HUES48 (cell line): ENCODE measurements at regions not wholly inside any gene's neighbourhood (a gene's known extent, or its start where the extent isn't known, plus 50 kb on each side); places are given as distances from the start of the nearest gene placed in this dataset.
"Not testable (repeated sequence)": the region's sequence is repeated elsewhere in the genome, so short reads cannot be mapped to it uniquely, and the experiment has no call there.

ENCODE experiments used
- H3K27ac ChIP-seq: one replicate; pipeline ENCODE4 v1.7.0; 2013; ENCODE audit warnings: low read depth, low read length, inconsistent platforms
- H3K27me3 ChIP-seq: 2 replicates; pipeline ENCODE4 v1.6.1; 2013; ENCODE audit warnings: mild to moderate bottlenecking, low read length; ENCODE audit not compliant: control insufficient read depth, insufficient read depth
- H3K36me3 ChIP-seq: 2 replicates; pipeline ENCODE4 v1.6.1; 2013; ENCODE audit warnings: low read length; ENCODE audit not compliant: control insufficient read depth, insufficient read depth
- H3K4me1 ChIP-seq: 2 replicates; pipeline ENCODE4 v1.6.1; 2013; ENCODE audit warnings: mild to moderate bottlenecking, low read length; ENCODE audit not compliant: control insufficient read depth, insufficient read depth
- H3K4me3 ChIP-seq: 2 replicates; pipeline ENCODE4 v1.5.1; 2013; ENCODE audit warnings: mild to moderate bottlenecking, low read depth, low read length
- H3K9ac ChIP-seq: 2 replicates; pipeline ENCODE4 v1.6.1; 2013; ENCODE audit warnings: mild to moderate bottlenecking, low read depth, low read length, moderate library complexity
- H3K9me3 ChIP-seq: 2 replicates; pipeline ENCODE4 v1.6.1; 2013; ENCODE audit warnings: low read length; ENCODE audit not compliant: control insufficient read depth, insufficient read depth

DNA sequence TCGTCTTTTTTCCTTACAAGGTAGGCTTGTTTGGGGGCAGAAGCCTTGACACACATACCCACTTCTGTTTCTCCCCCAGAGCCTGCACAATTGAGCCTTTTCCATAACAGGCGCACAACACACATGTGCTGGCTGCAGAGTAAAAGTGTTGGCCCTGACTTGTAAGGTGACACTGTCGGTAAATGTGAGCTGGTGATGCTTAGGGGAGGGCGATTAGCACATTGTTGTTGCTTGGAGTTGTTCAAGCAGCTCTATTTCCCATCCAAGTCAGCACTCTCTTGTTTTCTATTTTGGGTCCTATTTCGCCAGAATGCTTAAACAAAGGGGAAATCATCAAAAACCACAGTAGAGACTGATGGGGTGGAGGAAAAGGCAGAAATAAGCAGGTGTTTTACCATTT lies 51.9 kb upstream of the PTPRJ start:
- no peak overlapping the region for H3K9ac ChIP-seq
- no peak overlapping the region for H3K27ac ChIP-seq
- no peak overlapping the region for H3K4me3 ChIP-seq
- H3K27me3 ChIP-seq, result no peaks in the 10 kb centered on the region
- H3K9me3 ChIP-seq, result no peaks in the 10 kb centered on the region
- no peaks in the 10 kb centered on the region for H3K36me3 ChIP-seq
- peaks cover 8% of the 10 kb centered on the region; the same call in 1 of the 2 replicates for H3K4me1 ChIP-seq

DNA sequence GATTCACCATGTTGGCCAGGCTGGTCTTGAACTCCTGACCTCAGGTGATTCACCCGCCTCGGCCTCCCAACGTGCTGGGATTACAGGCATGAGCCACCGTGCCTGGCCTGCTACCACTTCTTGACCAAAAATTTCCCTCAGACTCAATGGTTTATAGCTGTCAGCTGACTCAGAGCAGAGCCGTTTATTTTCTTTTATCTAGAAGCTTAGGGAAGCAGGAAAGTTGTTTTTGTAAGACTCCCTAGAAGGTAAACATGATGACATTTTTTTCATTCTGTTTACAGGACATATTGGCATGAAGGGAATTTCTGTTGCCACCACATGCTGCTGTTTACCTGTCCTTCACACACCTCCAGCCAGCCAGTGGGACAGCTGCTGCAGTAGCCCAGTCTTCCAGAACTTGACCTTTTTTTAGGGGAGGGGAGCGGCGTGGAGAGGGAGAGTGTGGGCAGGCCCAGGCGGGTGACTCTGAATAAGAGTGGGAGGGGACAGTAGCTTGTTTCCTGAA lies 56.1 kb upstream of the PTPRJ start:
- Histone ChIP-seq H3K4me3 (no peak overlapping the region), H3K9ac (no peak overlapping the region), H3K9me3 (no peaks in the 10 kb centered on the region), H3K36me3 (no peaks in the 10 kb centered on the region), H3K27me3 (no peaks in the 10 kb centered on the region), H3K27ac (no peak overlapping the region), H3K4me1 (peaks cover 8% of the 10 kb centered on the region; the same call in 1 of the 2 replicates)

DNA sequence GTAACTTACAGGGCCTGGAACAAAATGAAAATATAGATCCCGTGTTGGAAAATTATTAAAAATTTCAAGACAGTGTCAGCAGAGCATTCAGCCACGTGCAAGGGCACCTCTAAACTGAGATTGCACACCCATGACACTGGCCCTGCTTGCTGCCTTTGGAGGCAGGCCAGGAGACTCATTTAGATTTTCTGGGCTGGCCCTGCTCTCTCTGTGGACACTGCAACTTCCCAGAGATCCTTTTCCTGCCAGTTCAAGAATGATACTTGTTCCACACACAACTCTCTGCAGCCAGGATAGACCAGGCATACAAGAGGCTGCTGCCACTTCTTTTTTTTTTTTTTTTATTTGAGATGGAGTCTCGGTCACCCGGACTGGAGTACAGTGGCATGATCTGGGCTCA lies 56.7 kb upstream of the PTPRJ start:
- no peak overlapping the region for H3K9ac ChIP-seq
- H3K4me1 ChIP-seq, result peaks cover 9% of the 10 kb centered on the region; the same call in 1 of the 2 replicates
- H3K4me3 ChIP-seq, result no peak overlapping the region
- H3K27me3 ChIP-seq, result no peaks in the 10 kb centered on the region
- no peaks in the 10 kb centered on the region for H3K9me3 ChIP-seq
- H3K27ac ChIP-seq, result no peak overlapping the region
- H3K36me3 ChIP-seq, result no peaks in the 10 kb centered on the region

DNA sequence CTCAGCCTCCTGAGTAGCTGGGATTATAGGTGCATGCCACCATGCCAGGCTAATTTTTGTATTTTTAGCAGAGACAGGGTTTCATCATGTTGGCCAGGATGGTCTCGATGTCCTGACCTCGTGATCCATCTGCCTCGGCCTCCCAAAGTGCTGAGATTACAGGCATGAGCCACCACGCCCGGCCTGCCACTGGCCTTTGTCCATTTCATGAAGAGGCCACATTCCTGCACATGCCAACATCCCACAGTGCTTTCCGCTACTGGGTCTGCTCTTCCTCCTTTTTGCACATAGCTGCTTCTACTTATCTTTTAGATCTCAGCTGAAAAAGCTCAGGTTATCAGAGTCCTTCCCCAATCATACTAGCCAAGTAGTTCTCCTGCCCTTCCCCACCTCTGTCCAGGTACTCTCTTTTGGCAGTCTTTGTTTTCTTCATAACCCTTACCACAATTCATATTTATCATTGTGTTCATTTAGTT lies 59.2 kb upstream of the PTPRJ start:
- H3K9me3 ChIP-seq, H3K27ac ChIP-seq, H3K9ac ChIP-seq, H3K36me3 ChIP-seq, H3K27me3 ChIP-seq, H3K4me3 ChIP-seq: not testable (repeated sequence)
- H3K4me1 ChIP-seq, result peaks cover 13% of the 10 kb centered on the region

DNA sequence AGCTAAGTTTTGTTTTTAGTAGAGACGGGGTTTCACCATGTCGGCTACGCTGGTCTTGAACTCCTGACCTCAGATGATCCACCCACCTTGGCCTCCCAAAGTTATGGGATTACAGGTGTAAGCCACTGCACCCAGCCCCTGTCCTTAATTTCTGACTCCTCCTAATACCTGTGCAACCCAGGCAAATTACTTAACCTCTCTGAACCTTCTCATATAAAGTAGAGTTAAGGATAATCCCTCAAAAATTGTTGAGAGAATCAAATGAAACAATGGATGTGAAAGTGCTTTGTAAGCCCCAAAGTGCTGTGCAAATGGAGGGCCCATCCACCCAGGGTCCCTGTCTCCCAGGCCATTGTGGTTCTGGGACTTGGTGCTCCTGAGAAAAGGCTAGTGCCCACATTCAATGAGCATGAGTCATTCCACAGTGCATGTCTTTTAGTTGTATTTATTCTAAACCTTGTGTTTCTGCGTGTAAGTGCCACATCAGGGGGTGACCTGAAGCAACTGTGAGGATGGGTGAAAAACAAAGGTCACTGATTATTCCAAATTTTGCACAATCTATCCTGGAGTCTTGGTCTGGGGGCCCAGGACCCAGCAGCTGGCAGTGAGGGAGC lies 61.4 kb upstream of the PTPRJ start:
- H3K27me3 ChIP-seq, result no peaks in the 10 kb centered on the region
- H3K27ac ChIP-seq, result peak overlapping the region; percentile 64
- peaks cover 13% of the 10 kb centered on the region for H3K4me1 ChIP-seq
- H3K9ac ChIP-seq, result no peak overlapping the region
- no peak overlapping the region for H3K4me3 ChIP-seq
- H3K36me3 ChIP-seq, result no peaks in the 10 kb centered on the region
- no peaks in the 10 kb centered on the region for H3K9me3 ChIP-seq

DNA sequence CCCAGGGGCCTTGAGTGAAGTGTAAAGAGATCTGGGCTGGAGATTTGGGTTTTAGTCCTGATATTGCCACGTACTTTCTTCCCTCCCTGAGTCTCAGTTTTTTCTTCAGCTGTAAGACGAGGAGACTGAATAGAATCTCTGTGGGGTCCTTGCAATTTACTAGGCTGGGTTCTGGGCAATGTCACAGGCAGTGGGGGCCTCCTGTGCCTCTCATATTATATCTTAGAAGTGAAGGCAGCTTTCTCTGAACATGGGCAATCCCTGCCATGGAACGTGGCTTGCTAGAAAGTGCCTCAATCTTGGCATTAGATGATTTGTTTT lies 62.0 kb upstream of the PTPRJ start:
- H3K4me1 ChIP-seq, result peaks cover 13% of the 10 kb centered on the region
- H3K9me3 ChIP-seq, result no peaks in the 10 kb centered on the region
- no peaks in the 10 kb centered on the region for H3K36me3 ChIP-seq
- peak overlapping the region; percentile 12 for H3K27ac ChIP-seq
- no peak overlapping the region for H3K9ac ChIP-seq
- no peaks in the 10 kb centered on the region for H3K27me3 ChIP-seq
- H3K4me3 ChIP-seq, result no peak overlapping the region

DNA sequence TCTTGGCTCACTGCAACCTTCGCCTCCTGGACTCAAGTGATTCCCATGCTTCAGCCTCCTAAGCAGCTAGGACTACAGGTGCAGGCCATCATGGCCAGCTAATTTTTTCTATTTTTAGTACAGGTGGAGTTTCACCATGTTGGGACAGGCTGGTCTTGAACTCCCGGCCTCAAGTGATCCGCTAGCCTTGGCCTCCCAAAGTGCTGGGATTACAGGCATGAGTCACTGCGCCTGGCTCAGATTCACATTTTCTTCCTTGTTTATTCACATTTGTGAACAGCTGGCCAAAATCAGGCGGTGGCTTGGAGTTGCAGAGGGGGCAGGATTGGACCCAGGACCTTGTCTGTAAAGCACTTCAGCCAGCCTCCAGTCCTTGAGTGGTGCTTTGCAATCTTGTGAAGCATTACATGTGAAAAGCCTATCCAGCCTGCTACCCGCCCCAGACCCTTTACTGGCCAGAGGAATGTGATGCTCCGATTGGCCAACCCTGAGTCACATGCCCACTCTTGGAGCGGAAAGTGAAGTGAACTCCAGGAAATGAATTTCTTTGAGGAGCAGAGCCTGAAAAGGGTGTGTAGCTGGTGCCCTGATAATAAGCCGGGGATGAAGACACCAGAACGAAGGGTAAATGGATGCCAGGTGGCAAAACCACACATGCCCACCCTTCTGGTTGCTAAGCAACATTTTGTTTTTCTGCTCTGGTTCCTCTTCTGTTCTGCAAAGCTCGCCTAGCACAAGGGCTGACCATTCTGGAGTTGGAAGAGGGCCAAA lies 62.6 kb upstream of the PTPRJ start:
- H3K9me3 ChIP-seq, result no peaks in the 10 kb centered on the region
- peaks cover 13% of the 10 kb centered on the region for H3K4me1 ChIP-seq
- no peak overlapping the region for H3K4me3 ChIP-seq
- no peaks in the 10 kb centered on the region for H3K27me3 ChIP-seq
- H3K27ac ChIP-seq, result peak overlapping the region; percentile 12
- no peak overlapping the region for H3K9ac ChIP-seq
- H3K36me3 ChIP-seq, result no peaks in the 10 kb centered on the region

DNA sequence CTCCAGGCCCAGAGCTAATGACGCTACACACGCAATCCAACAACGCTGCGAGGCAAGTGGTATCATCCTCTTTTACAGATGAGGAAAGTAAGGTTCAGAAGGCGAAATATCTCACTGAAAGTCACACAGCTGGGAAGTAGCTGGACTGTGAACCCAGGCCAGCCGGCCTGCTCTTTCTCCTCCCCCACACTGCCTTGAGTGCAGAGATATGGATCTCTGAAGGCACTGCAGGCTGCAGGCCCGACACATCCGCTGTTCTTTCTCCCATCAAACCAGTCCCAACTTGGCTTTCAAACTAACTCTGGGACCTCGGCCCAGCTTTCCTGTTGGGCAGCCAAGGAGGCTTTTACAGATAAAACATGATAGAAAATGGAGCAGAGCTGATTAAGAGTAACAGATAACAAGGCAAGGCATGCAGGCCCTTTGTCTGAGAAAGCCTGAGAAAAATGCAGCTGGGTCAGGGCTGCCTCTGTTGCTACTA lies 64.0 kb upstream of the PTPRJ start:
- Histone ChIP-seq H3K27me3 (no peaks in the 10 kb centered on the region), H3K27ac (no peak overlapping the region), H3K4me1 (peaks cover 13% of the 10 kb centered on the region), H3K9me3 (no peaks in the 10 kb centered on the region), H3K4me3 (no peak overlapping the region), H3K9ac (no peak overlapping the region), H3K36me3 (no peaks in the 10 kb centered on the region)

DNA sequence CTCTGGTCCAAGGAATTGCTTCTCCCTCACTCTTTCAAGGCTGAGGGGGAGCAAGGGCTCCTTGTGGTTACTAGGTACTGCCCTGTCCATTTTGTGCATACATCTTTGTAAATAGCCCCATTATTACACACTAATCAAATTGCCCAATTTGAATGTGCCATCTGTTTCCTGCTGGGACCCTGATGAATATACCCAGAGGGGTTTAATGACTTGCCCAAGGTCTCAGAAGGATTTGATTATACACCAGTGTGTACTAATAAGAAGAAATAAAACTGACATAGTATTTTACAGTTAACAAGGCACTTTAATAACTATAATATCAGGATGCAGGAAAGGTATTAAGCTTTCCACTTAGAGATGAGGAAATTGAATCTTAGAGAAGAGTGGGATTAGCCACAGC lies 64.6 kb upstream of the PTPRJ start:
- Histone ChIP-seq H3K9ac (no peak overlapping the region), H3K36me3 (no peaks in the 10 kb centered on the region), H3K4me3 (no peak overlapping the region), H3K27ac (no peak overlapping the region), H3K9me3 (no peaks in the 10 kb centered on the region), H3K4me1 (peaks cover 13% of the 10 kb centered on the region), H3K27me3 (no peaks in the 10 kb centered on the region)

DNA sequence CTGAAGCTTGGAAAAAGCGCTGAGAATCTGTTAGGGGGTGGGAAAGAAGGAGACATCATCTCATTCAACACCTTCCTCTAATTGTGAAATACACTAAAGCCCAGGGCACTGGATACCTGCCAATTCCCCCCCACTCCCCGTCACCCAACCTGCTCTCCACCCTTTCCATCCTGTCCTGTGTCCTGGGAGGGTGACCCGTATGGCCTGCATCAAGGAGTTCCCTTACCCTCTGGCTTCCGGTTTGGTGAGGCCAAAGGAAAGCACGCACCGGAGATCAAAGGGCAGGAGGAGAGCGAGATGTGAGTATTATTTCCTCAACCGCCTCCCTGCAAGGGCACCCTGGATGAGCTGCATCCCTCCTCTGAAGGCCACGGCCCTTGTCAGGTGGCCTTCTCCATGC lies 65.0 kb upstream of the PTPRJ start:
- H3K27ac ChIP-seq, result no peak overlapping the region
- H3K4me1 ChIP-seq, result peaks cover 13% of the 10 kb centered on the region
- no peaks in the 10 kb centered on the region for H3K9me3 ChIP-seq
- no peak overlapping the region for H3K4me3 ChIP-seq
- H3K27me3 ChIP-seq, result no peaks in the 10 kb centered on the region
- no peaks in the 10 kb centered on the region for H3K36me3 ChIP-seq
- H3K9ac ChIP-seq, result no peak overlapping the region

DNA sequence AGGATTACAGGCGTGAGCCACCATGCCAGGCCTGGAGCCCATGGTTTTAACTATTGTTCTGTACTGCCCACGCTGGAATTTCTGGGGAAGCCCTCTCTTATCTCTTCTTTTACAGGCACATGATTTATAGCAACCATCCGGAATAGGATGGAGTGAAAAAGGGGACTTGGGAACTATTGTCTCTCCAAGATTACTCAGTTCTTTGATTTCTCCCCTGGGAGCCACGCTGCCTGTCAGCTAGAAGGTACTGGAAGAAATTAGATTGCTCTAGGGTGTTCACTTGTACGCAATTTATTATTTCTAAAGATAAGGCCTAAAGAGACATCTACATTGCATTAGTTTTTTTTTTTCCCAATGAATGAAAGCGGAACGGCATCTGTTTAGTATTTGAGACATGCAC lies 65.6 kb upstream of the PTPRJ start:
- H3K4me1 ChIP-seq, result peaks cover 13% of the 10 kb centered on the region
- no peak overlapping the region for H3K27ac ChIP-seq
- H3K9ac ChIP-seq, result no peak overlapping the region

More for the DNA sequence above, 65.6 kb upstream of the PTPRJ start:
- Histone ChIP-seq H3K4me3 (no peak overlapping the region), H3K9me3 (no peaks in the 10 kb centered on the region), H3K36me3 (no peaks in the 10 kb centered on the region), H3K27me3 (no peaks in the 10 kb centered on the region)
